NCI-H1694 (cell line): ENCODE measurements at regions not wholly inside any gene's neighbourhood (a gene's known extent, or its start where the extent isn't known, plus 50 kb on each side); places are given as distances from the start of the nearest gene placed in this dataset.
"Not testable (repeated sequence)": the region's sequence is repeated elsewhere in the genome, so short reads cannot be mapped to it uniquely, and the experiment has no call there.

Source experiments
- DNase-seq: peaks from one replicate; lab custom pipeline; 2025; lab: John Stamatoyannopoulos, UW

GRCh38 chr2:189231719-189232323, 52.3 kb upstream of the COL5A2 start:
- DNase-seq, result no peak

GRCh38 chr2:189232759-189233406, 53.3 kb upstream of the COL5A2 start:
- DNase-seq, result no peak

- no peak for DNase-seq
Observed at GRCh38 chr2:189233527-189233926, 54.0 kb upstream of the COL5A2 start.

- DNase-seq, result no peak
Observed at GRCh38 chr2:189234991-189235390, 55.4 kb upstream of the COL5A2 start.

GRCh38 chr2:189236066-189236465, 56.5 kb upstream of the COL5A2 start:
- DNase-seq, result no peak

GRCh38 chr2:189238903-189239302, 59.3 kb upstream of the COL5A2 start:
- no peak for DNase-seq

GRCh38 chr2:189243843-189244242, 64.3 kb upstream of the COL5A2 start:
- not testable (repeated sequence) for DNase-seq

- no peak for DNase-seq
Observed at GRCh38 chr2:189247276-189247675, 67.7 kb upstream of the COL5A2 start.

GRCh38 chr2:189248141-189248540, 68.6 kb upstream of the COL5A2 start:
- no peak for DNase-seq

GRCh38 chr2:189249171-189249570, 69.6 kb upstream of the COL5A2 start:
- DNase-seq, result no peak

- no peak for DNase-seq
Observed at GRCh38 chr2:189249901-189250300, 70.3 kb upstream of the COL5A2 start.

- no peak for DNase-seq
Observed at GRCh38 chr2:189252991-189253675, 73.6 kb upstream of the COL5A2 start.

- no peak for DNase-seq
Observed at GRCh38 chr2:189253836-189254235, 74.3 kb upstream of the COL5A2 start.

- no peak for DNase-seq
Observed at GRCh38 chr2:189254268-189254883, 74.8 kb upstream of the COL5A2 start.

- no peak for DNase-seq
Observed at GRCh38 chr2:189255711-189256110, 76.2 kb upstream of the COL5A2 start.

GRCh38 chr2:189258616-189259365, 79.2 kb upstream of the COL5A2 start:
- DNase-seq, result no peak

GRCh38 chr2:189260361-189260814, 80.8 kb upstream of the COL5A2 start:
- no peak for DNase-seq

- DNase-seq, result no peak
Observed at GRCh38 chr2:189261431-189261841, 81.9 kb upstream of the COL5A2 start.

- no peak for DNase-seq
Observed at GRCh38 chr2:189261916-189262315, 82.4 kb upstream of the COL5A2 start.

GRCh38 chr2:189265696-189266320, 86.2 kb upstream of the COL5A2 start:
- no peak for DNase-seq

- no peak for DNase-seq
Observed at GRCh38 chr2:189267491-189267890, 87.9 kb upstream of the COL5A2 start.
